ENCODE measurements at regions not wholly inside any gene's neighbourhood (a gene's known extent, or its start where the extent isn't known, plus 50 kb on each side); places are given as distances from the start of the nearest gene placed in this dataset.

DNA sequence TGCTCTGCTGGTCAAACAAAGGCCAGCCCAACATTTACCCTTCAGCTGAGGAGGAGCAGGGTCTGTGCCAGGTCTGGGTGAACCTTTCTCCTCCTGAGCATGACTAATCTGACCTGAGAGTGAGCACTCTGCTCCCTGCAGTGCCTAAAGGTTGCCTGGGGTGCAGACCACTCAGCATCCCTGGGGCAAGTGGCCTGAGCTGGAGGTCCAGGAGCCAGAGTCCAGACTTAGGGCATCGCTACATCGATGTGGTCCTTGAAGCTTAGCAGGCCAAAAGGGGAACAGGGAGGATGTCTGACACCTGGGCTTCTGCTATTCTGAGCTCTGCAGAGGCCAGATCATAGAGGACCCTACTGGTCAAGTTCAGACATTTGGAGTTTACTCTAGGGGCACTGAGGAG is 119.1 kb downstream of the FAM43A start:
- no peak for TF ChIP-seq EZH2 (IDR thresholded peaks at IDR 0.05)
- no peak for TF ChIP-seq FOXP2 (optimal IDR thresholded peaks at IDR 0.05; ENCODE audit: control extremely low read depth, extremely low read length, insufficient read depth)
- no peak for TF ChIP-seq POLR2AphosphoS5 (IDR thresholded peaks at IDR 0.05; ENCODE audit: borderline replicate concordance, low read depth, low read length)

Data from SK-N-MC (cell line).